ENCODE measurements at regions not wholly inside any gene's neighbourhood (a gene's known extent, or its start where the extent isn't known, plus 50 kb on each side); places are given as distances from the start of the nearest gene placed in this dataset.

- no peak for TF ChIP-seq CTCF (conservative IDR thresholded peaks at IDR 0.05; ENCODE audit: low read depth, low read length)
- no peak for TF ChIP-seq EZH2 (IDR thresholded peaks at IDR 0.05; ENCODE audit: borderline replicate concordance, low read depth, low read length, poor library complexity, severe bottlenecking)
Measured at GRCh38 chr13:91053318-91054065, 294.0 kb upstream of the MIR17HG start.

Measured in A673 (cell line).